HG02588 (cell line): ENCODE measurements at regions not wholly inside any gene's neighbourhood (a gene's known extent, or its start where the extent isn't known, plus 50 kb on each side); places are given as distances from the start of the nearest gene placed in this dataset.
"Not testable (repeated sequence)": the region's sequence is repeated elsewhere in the genome, so short reads cannot be mapped to it uniquely, and the experiment has no call there.

Source experiments
- ATAC-seq: cut with Tn5 transposase; IDR thresholded peaks from one replicate; pipeline ENCODE4 v1.9.1; 2021; ENCODE audit warnings: mild to moderate bottlenecking, moderate library complexity; ENCODE audit not compliant: unreplicated experiment

DNA sequence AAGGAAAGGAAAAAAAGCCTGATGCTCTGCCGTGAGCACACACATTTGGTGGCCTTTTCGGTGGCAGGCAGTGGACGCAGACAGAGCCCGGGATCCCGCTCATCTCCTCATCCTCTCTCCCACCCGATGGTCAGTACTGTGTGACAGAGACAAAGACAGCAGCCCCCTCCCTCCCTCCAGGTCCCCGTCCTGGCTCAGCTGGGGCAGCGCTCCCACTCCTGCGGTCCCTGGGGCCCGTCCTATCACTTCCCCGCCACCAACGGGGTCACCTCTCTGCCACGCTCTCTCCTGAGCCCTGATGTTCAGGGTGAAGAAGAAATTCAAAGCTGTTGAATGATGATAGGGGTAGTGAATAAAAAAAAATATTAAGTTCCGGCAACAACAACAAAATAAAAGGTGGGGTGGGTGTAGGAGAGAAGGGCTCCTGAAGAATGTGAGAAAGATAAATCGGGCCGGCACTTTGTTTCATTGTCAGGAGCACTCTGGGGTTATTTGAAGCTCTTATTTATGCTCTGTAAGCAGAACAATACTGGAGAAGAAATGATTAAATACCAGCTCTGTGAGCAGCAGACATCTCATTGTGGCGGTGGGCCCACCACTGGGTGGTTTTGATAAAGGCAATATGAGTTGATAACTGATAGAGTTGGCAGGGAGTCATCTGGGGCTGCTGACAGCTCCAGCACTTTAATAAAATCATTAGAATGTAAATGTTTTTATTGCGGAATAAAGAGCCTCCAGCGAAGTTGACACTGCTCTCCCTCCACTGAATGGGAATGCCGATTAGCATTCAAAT lies 417.7 kb downstream of the IRX1 start:
- no peak for ATAC-seq

DNA sequence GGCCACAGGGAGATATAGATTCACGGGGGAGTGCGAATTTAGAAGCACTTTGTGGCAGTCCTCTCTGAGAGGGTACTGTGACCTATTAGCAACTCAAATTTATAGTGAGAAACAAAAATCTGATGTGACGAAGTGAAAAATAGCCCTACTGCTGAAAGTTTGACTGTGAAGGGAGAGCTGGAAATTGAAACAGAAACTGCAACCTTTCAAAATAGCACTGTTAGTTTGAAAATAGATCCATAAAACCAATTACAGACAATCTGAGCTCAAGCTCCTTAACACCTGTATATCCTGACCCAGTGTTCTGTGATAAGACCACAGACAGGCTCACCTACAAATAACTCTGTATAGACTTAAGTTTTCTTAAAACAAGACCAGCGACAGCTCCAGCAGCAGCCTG lies 420.1 kb downstream of the IRX1 start:
- ATAC-seq = no peak

DNA sequence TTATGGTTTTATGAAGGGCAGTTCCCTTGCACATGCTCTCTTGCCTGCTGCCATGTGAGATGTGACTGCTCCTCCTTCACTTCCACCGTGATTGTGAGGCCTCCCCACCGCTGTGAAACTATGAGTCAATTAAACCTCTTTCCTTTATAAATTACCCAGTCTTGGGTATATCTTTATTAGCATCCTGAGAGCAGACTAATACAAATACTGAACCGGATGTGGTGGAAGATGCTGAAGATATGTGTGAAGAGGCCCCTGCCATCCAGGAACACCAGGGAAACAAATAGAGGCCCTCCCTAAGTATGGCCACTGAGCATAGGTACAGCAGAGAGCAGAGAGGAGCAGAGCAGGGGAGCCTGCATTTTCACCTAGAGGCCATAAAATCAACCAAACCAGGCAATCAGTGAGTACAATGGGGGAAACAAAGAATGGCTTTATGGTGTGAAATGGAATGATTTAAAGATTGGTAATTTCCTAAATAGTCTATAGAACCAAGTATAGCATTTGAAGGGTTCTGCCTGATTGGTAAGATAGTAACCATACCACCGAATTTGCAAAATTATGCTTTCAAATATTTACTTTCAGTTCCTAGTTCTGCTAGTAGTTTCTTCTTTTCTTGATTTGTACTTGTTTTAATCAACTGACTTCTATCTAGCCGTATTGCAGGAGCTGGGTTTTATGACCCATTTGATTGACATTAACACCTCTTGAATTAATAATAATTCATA lies 421.6 kb downstream of the IRX1 start:
- no peak for ATAC-seq

DNA sequence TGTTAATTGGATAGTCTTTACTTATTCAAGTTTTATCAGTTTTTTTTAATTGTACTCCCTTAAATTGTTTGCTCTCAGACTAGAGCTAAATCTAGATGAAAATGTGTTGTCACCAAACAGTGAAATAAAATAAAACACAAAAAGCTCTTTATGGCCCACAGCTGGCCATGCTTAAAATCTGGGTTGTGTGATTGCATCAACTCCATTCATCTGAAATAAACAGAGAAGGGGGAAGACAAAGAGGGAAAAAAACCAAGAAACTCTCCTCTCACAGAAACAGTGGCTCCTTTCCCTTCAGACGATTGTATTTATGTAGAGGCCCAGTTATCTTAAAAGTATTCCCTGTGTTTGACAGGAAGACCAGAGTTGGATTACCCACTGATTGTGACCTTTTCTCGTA lies 422.4 kb downstream of the IRX1 start:
- ATAC-seq = no peak

DNA sequence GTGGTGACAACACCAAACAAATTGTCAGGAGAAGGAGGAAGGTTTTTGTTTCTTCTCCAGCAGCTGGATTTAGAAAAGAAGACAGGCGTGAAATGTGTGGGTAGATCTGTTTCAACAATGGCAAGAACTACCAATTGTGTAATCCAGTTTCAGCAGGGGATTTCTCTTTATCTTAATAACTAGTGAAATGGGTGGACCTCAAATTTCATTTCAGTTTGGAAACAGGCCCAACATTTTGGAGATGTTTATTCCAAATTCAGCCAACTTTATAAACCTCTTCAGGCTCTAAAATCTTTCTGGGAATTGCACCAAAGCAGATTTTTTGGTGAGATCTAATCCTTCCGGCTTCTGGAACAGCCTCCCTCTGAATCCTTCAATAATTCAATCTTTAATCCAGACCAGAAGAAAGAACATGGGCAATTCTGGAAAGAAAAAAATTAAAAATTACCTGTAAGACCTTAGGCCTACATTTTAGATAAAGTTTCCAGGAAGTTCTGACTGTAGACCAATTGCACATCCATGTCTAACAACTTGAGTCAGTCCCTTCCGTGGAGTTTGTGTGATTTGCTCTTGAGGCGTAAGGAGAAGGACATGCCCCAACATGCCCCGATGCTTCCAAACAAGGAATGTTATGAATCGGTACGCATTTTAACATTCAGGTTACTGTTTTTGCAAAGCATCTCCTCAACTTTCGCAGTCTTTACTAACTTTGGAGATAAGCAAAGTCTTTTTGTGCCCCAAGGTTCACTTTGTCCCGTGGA lies 423.6 kb downstream of the IRX1 start:
- no peak for ATAC-seq

DNA sequence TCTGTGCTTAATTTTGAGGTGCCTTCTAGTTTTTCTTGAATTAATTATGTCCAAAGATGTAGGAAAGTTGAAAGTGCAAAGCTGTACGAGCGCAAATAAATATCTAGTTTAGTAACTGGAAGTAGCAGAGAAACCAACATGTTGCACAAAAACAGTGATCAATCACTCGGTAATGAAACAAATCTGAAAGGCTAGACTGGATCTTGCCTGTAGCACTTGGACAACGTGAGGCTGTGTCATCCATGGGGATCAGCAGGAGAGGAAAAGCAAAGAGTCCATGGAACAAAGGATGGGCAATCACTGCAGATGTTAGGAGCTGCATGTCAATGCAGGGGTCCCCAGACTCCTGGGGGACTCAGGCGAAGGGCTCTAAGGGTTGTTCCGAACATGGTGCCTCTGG lies 424.2 kb downstream of the IRX1 start:
- ATAC-seq = no peak

DNA sequence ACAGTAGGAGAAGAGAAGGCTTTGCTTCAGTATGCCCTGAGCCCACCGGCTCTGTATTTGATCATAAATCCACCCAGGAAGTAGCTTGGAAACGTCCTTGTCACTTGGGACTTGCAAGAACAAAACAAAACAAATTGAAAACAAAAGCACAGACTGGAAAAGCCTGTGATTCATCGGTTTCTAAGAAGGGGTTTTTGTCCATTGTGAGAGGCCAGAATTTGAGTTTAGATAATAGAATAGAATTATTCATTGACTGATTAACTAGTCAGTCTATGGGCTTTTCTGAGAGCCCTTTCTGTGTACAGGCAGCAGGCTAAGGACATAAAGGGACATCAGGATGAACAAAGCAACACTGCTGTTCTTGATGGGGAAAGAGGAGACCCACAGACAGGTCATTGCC lies 424.8 kb downstream of the IRX1 start:
- no peak for ATAC-seq

DNA sequence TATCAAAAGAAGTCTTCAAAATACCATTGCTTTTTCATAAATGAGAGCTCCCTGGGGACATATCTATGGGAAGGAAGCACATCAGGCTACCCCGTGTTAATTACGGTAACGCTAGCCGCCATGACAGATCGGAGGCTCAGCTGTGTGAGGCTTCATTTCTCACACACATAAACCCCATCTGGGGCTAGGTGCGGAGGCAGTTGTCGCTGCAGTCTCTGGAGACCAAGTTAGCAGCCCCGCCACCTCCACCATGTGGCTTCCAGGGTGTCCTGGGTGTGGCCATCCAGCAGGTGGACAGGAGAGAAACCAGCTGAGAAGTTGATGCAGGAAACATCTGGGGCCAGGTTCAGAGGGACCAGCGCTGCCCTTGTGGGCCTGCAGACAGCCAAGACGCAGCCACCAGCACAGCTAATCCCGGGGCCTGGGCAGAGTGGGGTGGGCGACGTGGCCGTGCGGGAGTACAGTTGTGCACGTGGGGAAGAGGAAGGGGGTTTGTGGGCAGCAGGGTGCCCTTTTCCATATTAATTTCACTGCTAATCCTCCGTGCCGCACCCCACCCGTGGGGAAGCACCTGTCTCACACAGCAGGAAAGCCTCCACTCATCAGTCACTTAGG lies 426.5 kb downstream of the IRX1 start:
- no peak for ATAC-seq

DNA sequence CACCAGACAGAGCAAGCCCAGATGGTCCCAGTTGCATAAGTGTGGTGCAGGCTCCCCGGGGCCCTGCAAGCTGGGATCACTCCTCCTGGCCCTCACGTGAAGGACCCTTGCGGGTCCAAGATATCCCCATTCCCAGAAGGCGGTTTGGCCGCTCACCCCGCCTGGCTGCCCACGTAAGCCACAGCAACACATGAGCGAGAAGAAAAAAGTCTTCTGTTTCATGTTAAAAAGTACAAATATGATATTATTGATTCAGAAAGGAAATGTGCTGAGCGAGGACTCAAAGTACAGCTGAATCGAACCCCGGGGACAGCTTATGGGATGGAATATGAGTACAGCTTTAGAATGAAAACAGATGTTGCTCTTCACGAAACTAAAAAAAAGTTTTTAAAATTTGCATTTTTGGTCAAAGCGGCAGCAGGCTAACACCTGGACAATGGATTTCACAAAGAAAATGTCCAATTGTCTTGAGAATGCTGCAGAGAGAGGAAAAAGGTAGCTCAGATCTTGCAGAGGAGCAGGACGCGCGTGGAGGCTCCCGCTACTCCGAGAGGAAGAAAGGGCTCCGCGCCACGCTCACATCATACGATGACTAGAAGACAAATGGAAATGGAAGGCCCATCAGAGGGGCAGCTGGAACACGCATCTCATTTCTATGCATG lies 427.6 kb downstream of the IRX1 start:
- ATAC-seq = no peak

DNA sequence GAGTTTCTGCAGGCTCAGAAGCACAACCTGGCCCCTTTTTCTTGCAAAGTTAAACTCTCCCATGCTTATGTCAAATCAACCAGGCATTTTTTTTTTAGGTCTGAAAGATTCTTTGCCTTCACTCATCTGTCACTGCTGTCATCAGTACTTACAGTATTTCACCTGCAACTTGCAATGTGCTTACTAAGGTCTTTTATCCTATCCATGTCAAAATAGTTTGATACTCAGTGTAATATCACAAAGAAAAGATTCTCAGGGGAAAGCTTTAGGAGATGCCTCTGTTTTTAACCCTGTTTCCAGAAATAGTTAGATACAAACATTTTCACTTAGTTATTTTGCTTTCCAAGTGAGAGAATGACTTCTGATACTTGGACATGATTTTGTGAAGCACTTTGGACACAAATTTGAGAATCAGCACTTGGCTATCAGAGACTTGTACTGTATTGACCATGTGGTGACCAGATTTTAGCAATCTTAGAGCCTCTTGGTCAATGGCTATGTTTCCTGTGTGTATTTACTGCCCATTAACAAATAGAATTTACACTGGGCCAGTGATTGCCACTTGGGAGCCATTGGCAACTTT lies 428.2 kb downstream of the IRX1 start:
- ATAC-seq = no peak

DNA sequence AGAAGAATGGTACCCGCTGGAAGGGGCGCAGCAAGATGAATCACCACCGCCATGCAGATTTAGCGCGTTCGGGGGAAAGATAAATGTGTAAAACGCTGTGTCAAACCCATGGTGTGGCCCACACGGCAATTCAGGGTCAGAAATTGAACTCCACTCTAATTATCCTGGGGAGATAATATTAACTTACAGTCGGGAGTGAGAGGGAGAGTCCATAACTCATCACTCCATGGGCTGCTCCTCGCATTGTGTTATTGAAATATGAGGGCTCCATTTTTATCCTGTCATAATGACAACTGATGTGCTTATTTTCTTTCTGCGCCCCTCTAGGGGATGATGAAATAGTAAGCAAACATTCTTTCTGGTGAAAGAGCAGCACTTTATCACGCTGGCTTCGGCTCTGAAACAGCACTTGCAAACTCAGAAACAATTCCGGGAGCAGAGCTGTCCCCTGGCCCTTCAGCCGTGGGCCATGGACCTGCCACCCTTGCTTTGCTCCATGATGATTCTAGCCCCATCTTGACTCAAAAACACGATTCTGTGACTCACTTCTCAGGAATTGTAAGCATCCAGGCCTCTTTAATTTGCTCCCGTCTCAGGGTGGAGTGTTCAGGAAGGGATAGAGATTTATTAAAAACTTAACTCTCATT lies 431.6 kb downstream of the IRX1 start:
- no peak for ATAC-seq

DNA sequence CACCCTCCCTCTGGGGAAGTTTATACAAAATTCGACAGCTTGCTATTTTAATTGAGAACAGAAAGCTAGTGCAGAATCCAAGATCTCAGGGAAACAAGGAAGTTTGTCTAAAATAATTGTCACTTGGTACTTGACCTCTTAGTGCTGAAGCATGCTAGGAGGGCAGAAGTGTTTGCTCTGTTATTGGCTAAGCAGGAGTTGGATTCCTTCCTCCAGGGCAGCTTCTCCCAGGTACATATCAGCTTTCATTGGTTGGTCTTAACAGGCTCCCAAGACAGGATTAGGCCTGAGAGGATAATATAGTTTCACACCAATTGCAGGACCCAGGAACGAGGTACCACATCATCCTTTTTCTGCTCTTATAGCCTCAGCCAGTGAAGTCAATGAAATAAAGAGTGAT lies 432.8 kb downstream of the IRX1 start:
- no peak for ATAC-seq

DNA sequence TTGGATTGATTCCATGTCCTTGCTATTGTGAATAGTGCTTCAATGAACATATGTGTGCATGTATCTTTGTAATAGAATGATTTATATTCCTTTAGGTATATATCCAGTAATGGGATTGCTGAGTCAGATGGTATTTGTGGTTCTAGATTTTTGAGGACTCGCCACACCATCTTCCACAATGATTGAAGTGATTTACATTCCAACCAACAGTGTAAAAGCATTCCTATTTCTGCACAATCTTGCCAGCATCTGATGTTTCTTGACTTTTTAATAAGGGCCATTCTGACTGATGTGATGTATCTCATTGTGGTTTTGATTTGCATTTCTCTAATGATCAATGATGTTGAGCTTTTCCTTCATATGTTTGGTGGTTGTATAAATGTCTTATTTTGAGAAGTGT lies 437.9 kb downstream of the IRX1 start:
- ATAC-seq = not testable (repeated sequence)

DNA sequence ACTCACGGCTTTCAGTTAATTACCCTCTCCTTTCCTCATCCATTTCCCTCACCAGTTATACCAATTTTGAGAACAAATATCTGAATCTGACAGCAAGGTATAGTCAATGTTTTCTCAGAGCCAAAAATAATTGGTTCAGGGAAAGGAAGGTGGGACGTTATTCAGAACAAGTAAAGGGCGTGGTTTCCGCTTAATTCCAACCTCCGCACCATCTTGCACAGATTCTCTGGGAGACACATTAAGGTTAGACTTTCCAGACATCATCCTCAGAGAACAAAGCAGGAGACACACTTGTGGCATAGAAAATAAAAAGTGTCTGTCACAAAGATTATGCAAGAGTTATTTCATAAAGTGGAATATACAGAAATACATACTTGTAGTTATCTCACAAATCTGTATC lies 441.2 kb downstream of the IRX1 start:
- ATAC-seq = no peak

DNA sequence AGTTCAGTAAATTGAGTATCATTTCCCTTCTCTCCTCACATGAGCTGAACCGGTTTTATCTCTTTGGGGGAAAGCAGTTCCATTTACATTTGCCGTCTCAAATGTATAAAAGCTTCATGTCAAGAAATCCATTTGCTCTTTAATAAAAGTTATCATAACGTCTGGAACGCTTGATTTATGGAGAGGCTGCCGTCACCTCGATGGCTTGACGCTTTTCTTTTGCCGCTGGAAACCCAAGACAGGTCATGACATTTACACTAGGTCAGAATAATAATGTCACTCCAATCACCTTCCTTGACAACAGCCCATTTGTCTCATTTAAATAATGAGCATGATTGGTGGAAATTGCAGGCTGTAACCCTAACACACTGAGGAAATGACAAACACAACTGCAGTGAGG lies 443.4 kb downstream of the IRX1 start:
- ATAC-seq = no peak

DNA sequence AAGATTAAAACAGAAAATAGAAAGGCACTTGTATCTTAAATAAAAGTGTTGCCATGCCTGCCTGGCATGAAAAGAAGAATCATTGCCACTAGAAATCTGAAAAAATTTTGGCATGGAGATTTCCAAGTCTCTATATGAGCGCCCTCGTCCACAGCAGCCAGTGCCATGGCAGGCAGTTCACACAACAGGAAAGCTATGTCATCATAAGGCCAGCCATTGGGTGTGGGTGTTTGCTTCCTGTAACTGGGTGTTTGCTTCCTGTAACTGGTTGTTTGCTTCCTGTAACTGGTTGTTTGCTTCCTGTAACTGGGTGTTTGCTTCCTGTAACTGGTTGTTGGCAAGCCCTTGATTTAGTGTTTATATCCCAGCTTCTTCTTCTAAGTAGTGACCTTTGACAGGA lies 446.7 kb downstream of the IRX1 start:
- no peak for ATAC-seq

DNA sequence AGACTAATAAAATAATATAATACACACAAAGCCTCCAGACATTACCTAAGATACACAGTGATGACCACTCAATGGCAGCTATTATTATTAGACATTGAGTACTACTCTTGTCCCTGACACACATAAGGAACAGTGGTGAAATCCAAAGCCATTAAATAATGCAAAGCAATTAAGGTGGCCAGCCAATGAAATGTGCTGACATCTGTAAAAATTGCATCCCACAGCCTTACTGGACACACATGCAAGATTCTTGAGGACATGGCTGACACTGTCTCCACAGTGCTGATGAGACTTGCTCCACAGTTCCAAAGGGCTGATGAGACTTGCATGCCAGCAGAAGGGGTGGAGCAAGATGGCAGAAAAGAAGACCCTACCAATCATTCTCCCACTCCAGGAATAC lies 447.5 kb downstream of the IRX1 start:
- ATAC-seq = no peak

DNA sequence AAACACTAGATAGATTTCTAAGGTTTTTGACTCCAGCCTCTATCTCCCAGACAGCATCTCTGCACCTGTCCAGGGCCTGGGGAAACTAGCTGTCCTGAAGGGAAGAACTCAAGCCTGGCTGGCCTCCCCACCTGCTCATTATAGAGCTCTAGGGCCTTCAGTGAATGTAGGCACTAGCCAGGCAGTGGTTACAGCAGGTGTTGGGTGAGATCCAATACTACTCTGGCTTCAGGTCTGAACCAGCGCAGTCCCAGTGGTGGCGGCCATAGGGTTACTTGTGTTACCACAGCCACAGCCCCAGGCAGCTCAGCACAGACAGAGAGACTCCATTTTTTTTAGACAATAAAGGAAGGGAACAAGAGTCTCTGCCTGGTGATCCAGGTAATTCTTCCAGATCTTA lies 449.2 kb downstream of the IRX1 start:
- no peak for ATAC-seq

DNA sequence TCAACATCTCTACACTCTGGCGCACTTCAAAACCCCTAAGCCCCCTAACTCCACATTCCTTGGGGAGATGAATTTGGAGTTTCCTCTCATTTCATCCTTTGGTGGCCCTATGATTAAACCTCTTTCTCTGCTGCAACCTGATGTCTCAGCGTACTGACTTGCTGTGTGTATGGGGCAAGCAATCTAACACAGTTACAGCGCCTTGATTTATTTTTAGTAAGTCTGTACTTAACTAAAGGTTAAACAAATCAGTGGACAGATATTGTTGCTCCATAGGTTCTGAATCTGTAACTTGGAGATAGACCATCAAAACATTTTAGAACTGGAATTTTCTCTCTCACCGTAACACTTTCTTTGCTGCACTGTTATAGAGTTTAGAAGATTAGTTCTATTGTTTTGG lies 452.8 kb downstream of the IRX1 start:
- ATAC-seq = no peak

DNA sequence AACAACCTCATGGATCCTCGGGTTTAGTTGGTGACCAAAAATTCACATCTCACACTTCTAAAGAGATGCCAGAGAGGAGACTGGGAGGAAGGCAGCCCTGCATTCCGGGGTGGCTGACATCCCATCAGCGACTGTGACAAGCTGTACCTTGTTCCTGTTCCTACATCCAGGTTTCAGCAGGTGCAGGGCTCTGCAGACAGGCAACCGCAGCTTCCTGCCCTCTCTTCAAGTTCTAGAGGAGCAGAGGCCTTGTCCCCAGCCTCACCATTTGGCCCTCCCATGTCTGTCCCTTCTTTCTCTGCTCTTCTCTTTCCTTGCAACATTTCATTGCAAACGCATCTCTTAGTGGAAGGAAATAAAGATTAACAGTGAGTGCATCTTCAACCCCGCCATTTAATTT lies 454.6 kb downstream of the IRX1 start:
- no peak for ATAC-seq
